GM19397 (cell line): ENCODE measurements at regions not wholly inside any gene's neighbourhood (a gene's known extent, or its start where the extent isn't known, plus 50 kb on each side); places are given as distances from the start of the nearest gene placed in this dataset.

Source experiments
- ATAC-seq: cut with Tn5 transposase; IDR thresholded peaks from one replicate; pipeline ENCODE4 v1.9.1; 2021; ENCODE audit warnings: mild to moderate bottlenecking, moderate library complexity; ENCODE audit not compliant: unreplicated experiment

- no peak for ATAC-seq
Observed at GRCh38 chr13:110826861-110827672, 87.8 kb downstream of the ANKRD10 start.
